T-helper 17 cell (primary cell): ENCODE measurements at regions not wholly inside any gene's neighbourhood (a gene's known extent, or its start where the extent isn't known, plus 50 kb on each side); places are given as distances from the start of the nearest gene placed in this dataset.

ENCODE experiments used
- ATAC-seq: fragments of 150-1000 bp; cut with Tn5 transposase; 2 replicates; pipeline ENCODE4 v1.10.0; 2021; ENCODE audit warnings: mild to moderate bottlenecking, moderate library complexity
- DNase-seq, 3 donors: peaks; one replicate each; pipeline versions ENCODE4 v3.0.0 to v3.0.0-alpha.2; 2020 to 2021
- H3K9me3 ChIP-seq: one replicate; pipeline ENCODE4 v1.7.0; 2013; ENCODE audit warnings: low read length, mild to moderate bottlenecking; ENCODE audit not compliant: control insufficient read depth, poor library complexity, severe bottlenecking
- H3K27ac Mint-ChIP-seq: one replicate; pipeline ENCODE4 v1.8.0; 2022; ENCODE audit warnings: mild to moderate bottlenecking, moderate library complexity, mixed read lengths
- H3K27me3 Mint-ChIP-seq: one replicate; pipeline ENCODE4 v1.8.0; 2022; ENCODE audit warnings: mixed read lengths
- H3K36me3 Mint-ChIP-seq: one replicate; pipeline ENCODE4 v1.8.0; 2022; ENCODE audit warnings: low read depth, mixed read lengths
- H3K4me1 Mint-ChIP-seq: one replicate; pipeline ENCODE4 v1.8.0; 2022; ENCODE audit warnings: mild to moderate bottlenecking, mixed read lengths
- H3K4me3 Mint-ChIP-seq: one replicate; pipeline ENCODE4 v1.8.0; 2022; ENCODE audit warnings: mild to moderate bottlenecking, moderate library complexity, mixed read lengths

- H3K9me3 ChIP-seq = no peaks in the 10 kb centered on the region
- DNase-seq = no peak
- no peak for ATAC-seq
- Mint-ChIP-seq H3K27ac (no peak overlapping the region), H3K4me3 (no peak overlapping the region), H3K4me1 (no peaks in the 10 kb centered on the region), H3K27me3 (no peaks in the 10 kb centered on the region), H3K36me3 (no peaks in the 10 kb centered on the region)
Measured at GRCh38 chr1:96365076-96365475, 356.5 kb upstream of the PTBP2 start.

- Mint-ChIP-seq H3K36me3 (no peaks in the 10 kb centered on the region), H3K27ac (no peak overlapping the region), H3K4me3 (no peak overlapping the region), H3K27me3 (no peaks in the 10 kb centered on the region), H3K4me1 (no peaks in the 10 kb centered on the region)
- no peak for DNase-seq
- no peak for ATAC-seq
- H3K9me3 ChIP-seq = no peaks in the 10 kb centered on the region
Measured at GRCh38 chr1:96365596-96366390, 355.8 kb upstream of the PTBP2 start.

- H3K9me3 ChIP-seq = no peaks in the 10 kb centered on the region
- H3K27ac Mint-ChIP-seq = no peak overlapping the region
- DNase-seq = no peak
- no peaks in the 10 kb centered on the region for H3K36me3 Mint-ChIP-seq
- H3K4me1 Mint-ChIP-seq = no peaks in the 10 kb centered on the region
- H3K4me3 Mint-ChIP-seq = no peak overlapping the region
- no peak for ATAC-seq
- no peaks in the 10 kb centered on the region for H3K27me3 Mint-ChIP-seq
Measured at GRCh38 chr1:96366516-96366915, 355.1 kb upstream of the PTBP2 start.

- ATAC-seq (no peak), DNase-seq (no peak)
- Mint-ChIP-seq H3K4me3 (no peak overlapping the region), H3K27ac (no peak overlapping the region), H3K36me3 (no peaks in the 10 kb centered on the region), H3K27me3 (no peaks in the 10 kb centered on the region), H3K4me1 (no peaks in the 10 kb centered on the region)
- H3K9me3 ChIP-seq = no peaks in the 10 kb centered on the region
Measured at GRCh38 chr1:96367791-96368190, 353.8 kb upstream of the PTBP2 start.

GRCh38 chr1:96370757-96371156, 350.8 kb upstream of the PTBP2 start:
- no peaks in the 10 kb centered on the region for H3K9me3 ChIP-seq
- Mint-ChIP-seq H3K27ac (no peak overlapping the region), H3K4me1 (no peaks in the 10 kb centered on the region), H3K4me3 (no peak overlapping the region), H3K27me3 (no peaks in the 10 kb centered on the region), H3K36me3 (no peaks in the 10 kb centered on the region)
- ATAC-seq = no peak
- DNase-seq = no peak

GRCh38 chr1:96372881-96373280, 348.7 kb upstream of the PTBP2 start:
- Mint-ChIP-seq H3K4me1 (no peaks in the 10 kb centered on the region), H3K27ac (no peak overlapping the region), H3K36me3 (no peaks in the 10 kb centered on the region), H3K27me3 (no peaks in the 10 kb centered on the region), H3K4me3 (no peak overlapping the region)
- DNase-seq (no peak), ATAC-seq (no peak)
- no peaks in the 10 kb centered on the region for H3K9me3 ChIP-seq

- H3K9me3 ChIP-seq = no peaks in the 10 kb centered on the region
- H3K27me3 Mint-ChIP-seq = no peaks in the 10 kb centered on the region
- DNase-seq (no peak), ATAC-seq (no peak)
- H3K4me1 Mint-ChIP-seq = no peaks in the 10 kb centered on the region
- H3K36me3 Mint-ChIP-seq = no peaks in the 10 kb centered on the region
- H3K4me3 Mint-ChIP-seq = no peak overlapping the region
- H3K27ac Mint-ChIP-seq = no peak overlapping the region
Measured at GRCh38 chr1:96374076-96374762, 347.4 kb upstream of the PTBP2 start.

- Mint-ChIP-seq H3K36me3 (no peaks in the 10 kb centered on the region), H3K4me1 (no peaks in the 10 kb centered on the region), H3K27ac (no peak overlapping the region), H3K4me3 (no peak overlapping the region), H3K27me3 (no peaks in the 10 kb centered on the region)
- DNase-seq (no peak), ATAC-seq (no peak)
- no peaks in the 10 kb centered on the region for H3K9me3 ChIP-seq
Measured at GRCh38 chr1:96376846-96377245, 344.7 kb upstream of the PTBP2 start.

GRCh38 chr1:96384611-96385010, 337.0 kb upstream of the PTBP2 start:
- no peak for DNase-seq
- H3K4me3 Mint-ChIP-seq = no peak overlapping the region
- H3K4me1 Mint-ChIP-seq = no peaks in the 10 kb centered on the region
- H3K9me3 ChIP-seq = no peaks in the 10 kb centered on the region
- H3K36me3 Mint-ChIP-seq = no peaks in the 10 kb centered on the region
- no peak for ATAC-seq
- no peak overlapping the region for H3K27ac Mint-ChIP-seq
- H3K27me3 Mint-ChIP-seq = no peaks in the 10 kb centered on the region

- no peaks in the 10 kb centered on the region for H3K36me3 Mint-ChIP-seq
- no peak overlapping the region for H3K27ac Mint-ChIP-seq
- no peaks in the 10 kb centered on the region for H3K27me3 Mint-ChIP-seq
- no peaks in the 10 kb centered on the region for H3K9me3 ChIP-seq
- no peaks in the 10 kb centered on the region for H3K4me1 Mint-ChIP-seq
- DNase-seq (no peak), ATAC-seq (no peak)
- no peak overlapping the region for H3K4me3 Mint-ChIP-seq
Measured at GRCh38 chr1:96387785-96388184, 333.8 kb upstream of the PTBP2 start.

GRCh38 chr1:96388421-96389310, 332.9 kb upstream of the PTBP2 start:
- Mint-ChIP-seq H3K27me3 (no peaks in the 10 kb centered on the region), H3K36me3 (no peaks in the 10 kb centered on the region), H3K4me3 (no peak overlapping the region), H3K4me1 (no peaks in the 10 kb centered on the region), H3K27ac (no peak overlapping the region)
- no peak for ATAC-seq
- H3K9me3 ChIP-seq = no peaks in the 10 kb centered on the region
- no peak for DNase-seq

GRCh38 chr1:96400089-96400488, 321.5 kb upstream of the PTBP2 start:
- Mint-ChIP-seq H3K27me3 (no peaks in the 10 kb centered on the region), H3K36me3 (no peaks in the 10 kb centered on the region), H3K4me1 (no peaks in the 10 kb centered on the region), H3K27ac (no peak overlapping the region), H3K4me3 (no peak overlapping the region)
- DNase-seq (no peak), ATAC-seq (no peak)
- no peaks in the 10 kb centered on the region for H3K9me3 ChIP-seq

- no peak overlapping the region for H3K27ac Mint-ChIP-seq
- ATAC-seq (no peak), DNase-seq (no peak)
- no peaks in the 10 kb centered on the region for H3K27me3 Mint-ChIP-seq
- no peaks in the 10 kb centered on the region for H3K9me3 ChIP-seq
- no peaks in the 10 kb centered on the region for H3K36me3 Mint-ChIP-seq
- H3K4me1 Mint-ChIP-seq = no peaks in the 10 kb centered on the region
- no peak overlapping the region for H3K4me3 Mint-ChIP-seq
Measured at GRCh38 chr1:96409087-96409486, 312.5 kb upstream of the PTBP2 start.
